A549 (cell line): ENCODE measurements at regions not wholly inside any gene's neighbourhood (a gene's known extent, or its start where the extent isn't known, plus 50 kb on each side); places are given as distances from the start of the nearest gene placed in this dataset.
"Not testable (repeated sequence)": the region's sequence is repeated elsewhere in the genome, so short reads cannot be mapped to it uniquely, and the experiment has no call there.

Experiments used
- CEBPB ChIP-seq, 2 experiments: fragments of >200 bp in 1 of 2; sonication (Bioruptor Twin) in 1 of 2; formaldehyde crosslinking in 1 of 2; IDR thresholded peaks; 2 replicates each; pipeline ENCODE4 v1.6.1; 2012 to 2016
- EP300 ChIP-seq, 2 experiments: fragments of >200 bp; sonication (Bioruptor Twin); formaldehyde crosslinking; IDR thresholded peaks; 2 replicates in 1 of 2; 3 replicates in 1 of 2; pipeline ENCODE4 v1.6.1; 2016 to 2017
- HOXA7 ChIP-seq: fragments of 250-450 bp; sonication (Bioruptor Pico); IDR thresholded peaks from 2 replicates; pipeline ENCODE4 v1.5.0; 2020; ENCODE audit warnings: mild to moderate bottlenecking, moderate library complexity
- JUNB ChIP-seq: fragments of >200 bp; sonication (Bioruptor Twin); formaldehyde crosslinking; IDR thresholded peaks from 2 replicates; pipeline ENCODE4 v1.6.1; 2016
- KDM1A ChIP-seq: fragments of 200-600 bp; sonication (generic); IDR thresholded peaks from 2 replicates; pipeline ENCODE4 v1.6.1; 2016; ENCODE audit warnings: low read depth, mild to moderate bottlenecking
- POLR2A ChIP-seq: IDR thresholded peaks from 2 replicates; pipeline ENCODE4 v1.6.1; 2012; ENCODE audit warnings: mild to moderate bottlenecking, low read length
- RAD21 ChIP-seq, 2 experiments: fragments of >200 bp in 1 of 2; sonication (Bioruptor Twin) in 1 of 2; formaldehyde crosslinking in 1 of 2; IDR thresholded peaks in 1 of 2; conservative IDR thresholded peaks in 1 of 2; 2 replicates in 1 of 2; 3 replicates in 1 of 2; pipeline ENCODE4 v1.6.1; 2012 to 2018; ENCODE audit warnings: inconsistent platforms in 1 of 2
- TFCP2L1 ChIP-seq: fragments of 250-450 bp; sonication (Bioruptor Pico); IDR thresholded peaks from 2 replicates; pipeline ENCODE4 v1.5.0; 2021; ENCODE audit warnings: mild to moderate bottlenecking
- TF ChIP-seq, protein P1 (sequence below): fragments of >200 bp; sonication (Bioruptor Twin); formaldehyde crosslinking; IDR thresholded peaks from 3 replicates; pipeline ENCODE4 v1.5.1; 2016
- TF ChIP-seq, protein P2 (sequence below): fragments of 450-650 bp; IDR thresholded peaks from 2 replicates; pipeline ENCODE4 v1.6.1; 2014; ENCODE audit warnings: antibody characterized with exemption
- TF ChIP-seq, protein P3 (sequence below): IDR thresholded peaks from 2 replicates; pipeline ENCODE4 v1.6.1; 2012
- TF ChIP-seq, protein P4 (sequence below): fragments of 200-600 bp; sonication (generic); IDR thresholded peaks from 2 replicates; pipeline ENCODE4 v1.6.1; 2016; ENCODE audit warnings: antibody characterized with exemption, mild to moderate bottlenecking, moderate library complexity

DNA sequence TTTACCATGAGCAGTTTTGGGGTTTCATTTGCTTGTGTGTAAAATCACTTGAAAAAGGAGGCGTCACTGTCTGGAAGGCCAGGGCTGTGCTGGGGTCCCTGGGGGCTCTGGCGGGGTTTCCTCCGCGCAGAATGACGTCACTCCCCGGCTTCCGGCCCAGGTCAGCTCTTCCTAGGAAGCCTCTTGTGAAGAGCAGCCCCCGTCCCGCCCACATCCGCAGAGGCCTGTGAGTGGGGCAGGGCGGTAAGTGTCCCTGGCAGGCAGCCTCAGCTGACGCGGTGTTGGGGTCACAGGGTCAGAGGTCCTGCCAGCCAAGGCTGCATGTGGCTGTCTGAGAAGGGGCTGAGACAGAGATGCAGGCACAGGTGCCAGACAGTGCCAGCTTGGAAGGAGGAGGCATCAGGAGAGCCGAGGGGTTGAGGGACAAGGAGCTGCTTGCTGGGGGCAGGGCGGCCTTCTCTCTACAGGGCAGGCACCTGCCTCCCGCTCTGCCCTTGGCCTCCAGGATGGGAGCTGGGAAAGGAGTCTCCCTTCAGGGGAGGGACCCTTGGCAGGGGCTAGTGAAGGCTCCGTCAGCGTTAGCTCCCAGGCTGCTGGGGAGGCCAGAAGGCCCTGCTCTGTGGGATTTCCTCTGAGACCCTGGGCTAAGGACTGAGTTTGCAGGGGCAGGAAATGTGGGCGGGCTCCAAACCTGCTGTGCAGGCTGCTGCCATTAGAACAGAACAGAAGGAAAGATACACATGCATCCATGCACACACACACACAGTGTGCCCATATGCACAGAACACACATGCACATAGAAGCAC, 3951.6 kb upstream of the TPTE start:
- TF ChIP-seq, protein P1, sequence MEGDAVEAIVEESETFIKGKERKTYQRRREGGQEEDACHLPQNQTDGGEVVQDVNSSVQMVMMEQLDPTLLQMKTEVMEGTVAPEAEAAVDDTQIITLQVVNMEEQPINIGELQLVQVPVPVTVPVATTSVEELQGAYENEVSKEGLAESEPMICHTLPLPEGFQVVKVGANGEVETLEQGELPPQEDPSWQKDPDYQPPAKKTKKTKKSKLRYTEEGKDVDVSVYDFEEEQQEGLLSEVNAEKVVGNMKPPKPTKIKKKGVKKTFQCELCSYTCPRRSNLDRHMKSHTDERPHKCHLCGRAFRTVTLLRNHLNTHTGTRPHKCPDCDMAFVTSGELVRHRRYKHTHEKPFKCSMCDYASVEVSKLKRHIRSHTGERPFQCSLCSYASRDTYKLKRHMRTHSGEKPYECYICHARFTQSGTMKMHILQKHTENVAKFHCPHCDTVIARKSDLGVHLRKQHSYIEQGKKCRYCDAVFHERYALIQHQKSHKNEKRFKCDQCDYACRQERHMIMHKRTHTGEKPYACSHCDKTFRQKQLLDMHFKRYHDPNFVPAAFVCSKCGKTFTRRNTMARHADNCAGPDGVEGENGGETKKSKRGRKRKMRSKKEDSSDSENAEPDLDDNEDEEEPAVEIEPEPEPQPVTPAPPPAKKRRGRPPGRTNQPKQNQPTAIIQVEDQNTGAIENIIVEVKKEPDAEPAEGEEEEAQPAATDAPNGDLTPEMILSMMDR = not testable (repeated sequence)
- TF ChIP-seq EP300 (IDR thresholded peaks at IDR 0.05); CEBPB (IDR thresholded peaks at IDR 0.05); HOXA7; KDM1A; JUNB; RAD21 (conservative IDR thresholded peaks at IDR 0.05 in 1 of 2, IDR thresholded peaks at IDR 0.05 in 1 of 2); TFCP2L1 (CRISPR knock-in tag); POLR2A: not testable (repeated sequence)
- TF ChIP-seq, protein P2, sequence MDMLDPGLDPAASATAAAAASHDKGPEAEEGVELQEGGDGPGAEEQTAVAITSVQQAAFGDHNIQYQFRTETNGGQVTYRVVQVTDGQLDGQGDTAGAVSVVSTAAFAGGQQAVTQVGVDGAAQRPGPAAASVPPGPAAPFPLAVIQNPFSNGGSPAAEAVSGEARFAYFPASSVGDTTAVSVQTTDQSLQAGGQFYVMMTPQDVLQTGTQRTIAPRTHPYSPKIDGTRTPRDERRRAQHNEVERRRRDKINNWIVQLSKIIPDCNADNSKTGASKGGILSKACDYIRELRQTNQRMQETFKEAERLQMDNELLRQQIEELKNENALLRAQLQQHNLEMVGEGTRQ = not testable (repeated sequence)
- TF ChIP-seq, protein P3, sequence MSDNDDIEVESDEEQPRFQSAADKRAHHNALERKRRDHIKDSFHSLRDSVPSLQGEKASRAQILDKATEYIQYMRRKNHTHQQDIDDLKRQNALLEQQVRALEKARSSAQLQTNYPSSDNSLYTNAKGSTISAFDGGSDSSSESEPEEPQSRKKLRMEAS = not testable (repeated sequence)
- TF ChIP-seq, protein P4, sequence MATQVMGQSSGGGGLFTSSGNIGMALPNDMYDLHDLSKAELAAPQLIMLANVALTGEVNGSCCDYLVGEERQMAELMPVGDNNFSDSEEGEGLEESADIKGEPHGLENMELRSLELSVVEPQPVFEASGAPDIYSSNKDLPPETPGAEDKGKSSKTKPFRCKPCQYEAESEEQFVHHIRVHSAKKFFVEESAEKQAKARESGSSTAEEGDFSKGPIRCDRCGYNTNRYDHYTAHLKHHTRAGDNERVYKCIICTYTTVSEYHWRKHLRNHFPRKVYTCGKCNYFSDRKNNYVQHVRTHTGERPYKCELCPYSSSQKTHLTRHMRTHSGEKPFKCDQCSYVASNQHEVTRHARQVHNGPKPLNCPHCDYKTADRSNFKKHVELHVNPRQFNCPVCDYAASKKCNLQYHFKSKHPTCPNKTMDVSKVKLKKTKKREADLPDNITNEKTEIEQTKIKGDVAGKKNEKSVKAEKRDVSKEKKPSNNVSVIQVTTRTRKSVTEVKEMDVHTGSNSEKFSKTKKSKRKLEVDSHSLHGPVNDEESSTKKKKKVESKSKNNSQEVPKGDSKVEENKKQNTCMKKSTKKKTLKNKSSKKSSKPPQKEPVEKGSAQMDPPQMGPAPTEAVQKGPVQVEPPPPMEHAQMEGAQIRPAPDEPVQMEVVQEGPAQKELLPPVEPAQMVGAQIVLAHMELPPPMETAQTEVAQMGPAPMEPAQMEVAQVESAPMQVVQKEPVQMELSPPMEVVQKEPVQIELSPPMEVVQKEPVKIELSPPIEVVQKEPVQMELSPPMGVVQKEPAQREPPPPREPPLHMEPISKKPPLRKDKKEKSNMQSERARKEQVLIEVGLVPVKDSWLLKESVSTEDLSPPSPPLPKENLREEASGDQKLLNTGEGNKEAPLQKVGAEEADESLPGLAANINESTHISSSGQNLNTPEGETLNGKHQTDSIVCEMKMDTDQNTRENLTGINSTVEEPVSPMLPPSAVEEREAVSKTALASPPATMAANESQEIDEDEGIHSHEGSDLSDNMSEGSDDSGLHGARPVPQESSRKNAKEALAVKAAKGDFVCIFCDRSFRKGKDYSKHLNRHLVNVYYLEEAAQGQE = not testable (repeated sequence)
